HepG2 (cell line): ENCODE measurements at regions not wholly inside any gene's neighbourhood (a gene's known extent, or its start where the extent isn't known, plus 50 kb on each side); places are given as distances from the start of the nearest gene placed in this dataset.

Experiments
- ATAC-seq: fragments of 200-7000 bp; cut with Tn5 transposase; 3 replicates; pipeline ENCODE4 v1.9.1; 2020; ENCODE audit warnings: mild to moderate bottlenecking, moderate library complexity
- BruUV-seq: library from RNA; stranded (reverse); fragments of 400-500 nt; replicated peaks from 2 replicates; lab custom pipeline; 2021; lab: Mats Ljungman, UMichigan
- CTCF ChIA-PET: fragments of 300-600 bp; formaldehyde crosslinking; extraction: SDS; loops from one replicate; lab custom pipeline; 2021; ENCODE audit warnings: low total read pairs, inconsistent platforms, low intra/inter-chr PET ratio; lab: Yijun Ruan, JAX
- POLR2A ChIA-PET: fragments of 350-600 bp; sonication (Branson Sonifier 250); formaldehyde crosslinking; loops from one replicate; lab custom pipeline; 2020; ENCODE audit warnings: antibody characterized with exemption, inconsistent platforms; lab: Yijun Ruan, JAX
- DNase-seq: peaks from one replicate; pipeline ENCODE4 v3.0.0-alpha.2; 2015; ENCODE audit warnings: low spot score
- FAIRE-seq: peaks from 3 replicates; lab custom pipeline; 2011; peaks lifted over from hg19 to GRCh38; lab: Jason Lieb, UNC
- H2AFZ ChIP-seq: one replicate; pipeline ENCODE4 v1.6.1; 2011; ENCODE audit warnings: low read length, inconsistent platforms
- H3K27ac ChIP-seq: fragments of 300-600 bp; 3 replicates; pipeline ENCODE4 v1.8.0; 2011; ENCODE audit warnings: mixed run types, mild to moderate bottlenecking, mixed read lengths, low read length, inconsistent platforms; ENCODE audit not compliant: insufficient read depth; ENCODE audit errors: extremely low read length
- H3K27me3 ChIP-seq, 2 experiments: fragments of 200-600 bp in 1 of 2; 2 replicates in 1 of 2; 3 replicates in 1 of 2; pipeline versions ENCODE4 v1.6.0 to v1.8.0; 2011; ENCODE audit warnings: low read length in 2 of 2, mild to moderate bottlenecking in 2 of 2, moderate library complexity in 2 of 2, inconsistent platforms in 1 of 2; ENCODE audit not compliant: insufficient read depth in 2 of 2, control insufficient read depth in 1 of 2
- H3K36me3 ChIP-seq, 2 experiments: fragments of 200-600 bp in 1 of 2; replicated peaks in 1 of 2; 2 replicates in 1 of 2; 3 replicates in 1 of 2; pipeline versions ENCODE4 v1.5.1 to v1.8.0; 2011; ENCODE audit warnings: low read length in 2 of 2, inconsistent platforms in 1 of 2; ENCODE audit not compliant: insufficient read depth in 2 of 2, control insufficient read depth in 1 of 2
- H3K4me1 ChIP-seq: 2 replicates; pipeline ENCODE4 v1.5.1; 2012; ENCODE audit warnings: low read length, inconsistent platforms; ENCODE audit not compliant: insufficient read depth
- H3K4me2 ChIP-seq: 2 replicates; pipeline ENCODE4 v1.6.0; 2011; ENCODE audit warnings: low read depth, low read length, inconsistent platforms
- H3K4me3 ChIP-seq, 3 experiments: fragments of 200-600 bp in 1 of 3; sonication (generic), shearing (Covaris generic) in 1 of 3; replicated peaks in 1 of 3; 2 replicates each; pipeline ENCODE4 v1.5.1; 2011 to 2016; ENCODE audit warnings: low read length in 3 of 3, inconsistent platforms in 2 of 3, low read depth in 2 of 3, mild to moderate bottlenecking in 2 of 3, control low read depth in 1 of 3, mixed read lengths in 1 of 3; ENCODE audit not compliant: insufficient read depth in 1 of 3
- H3K79me2 ChIP-seq: one replicate; pipeline ENCODE4 v1.6.1; 2011; ENCODE audit warnings: low read length, inconsistent platforms; ENCODE audit not compliant: insufficient read depth
- H3K9ac ChIP-seq: 2 replicates; pipeline ENCODE4 v1.6.0; 2011; ENCODE audit warnings: mild to moderate bottlenecking, low read depth, low read length, inconsistent platforms; ENCODE audit not compliant: insufficient read depth
- H3K9me3 ChIP-seq: 2 replicates; pipeline ENCODE4 v1.5.1; 2012; ENCODE audit warnings: mild to moderate bottlenecking, low read length
- H4K20me1 ChIP-seq: 2 replicates; pipeline ENCODE4 v1.6.0; 2011; ENCODE audit warnings: inconsistent platforms, mild to moderate bottlenecking, low read length, moderate library complexity; ENCODE audit not compliant: insufficient read depth
- CBX2 ChIP-seq, 2 experiments: fragments of 200-600 bp in 1 of 2; sonication (generic); formaldehyde crosslinking in 1 of 2; IDR thresholded peaks; 2 replicates each; pipeline versions ENCODE4 v1.7.0 to v1.8.1; 2018 to 2022; ENCODE audit warnings: low read depth in 2 of 2, low read length in 1 of 2, mild to moderate bottlenecking in 1 of 2, missing genetic modification reagents in 1 of 2
- CTCF ChIP-seq: sonication (generic); formaldehyde crosslinking; IDR thresholded peaks from 2 replicates; pipeline ENCODE4 v1.5.0; 2020; ENCODE audit warnings: mild to moderate bottlenecking, missing genetic modification reagents, moderate library complexity
- TBX3 ChIP-seq: fragments of 450-650 bp; IDR thresholded peaks from 2 replicates; pipeline ENCODE4 v1.6.1; 2017; ENCODE audit warnings: antibody characterized with exemption, mild to moderate bottlenecking, inconsistent platforms, borderline replicate concordance
- TFDP2 ChIP-seq: sonication (generic); formaldehyde crosslinking; IDR thresholded peaks from 2 replicates; pipeline ENCODE4 v1.4.0; 2020; ENCODE audit warnings: missing genetic modification reagents
- ZNF33B ChIP-seq: sonication (generic); formaldehyde crosslinking; IDR thresholded peaks from 2 replicates; pipeline ENCODE4 v1.5.1; 2020; ENCODE audit warnings: mild to moderate bottlenecking, missing genetic modification reagents
- ZNF484 ChIP-seq: sonication (generic); formaldehyde crosslinking; IDR thresholded peaks from 2 replicates; pipeline ENCODE4 v1.5.1; 2020; ENCODE audit warnings: mild to moderate bottlenecking, low read depth, missing genetic modification reagents, borderline replicate concordance
- ZNF720 ChIP-seq: sonication (generic); formaldehyde crosslinking; IDR thresholded peaks from 2 replicates; pipeline ENCODE4 v1.4.0; 2020; ENCODE audit warnings: missing genetic modification reagents
- WGBS: methylation state at CpG from one replicate; pipeline ENCODE4 v1.1.6; 2017; ENCODE audit warnings: low lambda C conversion rate; 5-methylcytosine and 5-hydroxymethylcytosine counted together
- in situ Hi-C: cut with HindIII; loops from 2 replicates; pipeline ENCODE4 v1.10.0; 2017; ENCODE audit warnings: low pct_unique_long_range_greater_than_20kb; ENCODE audit not compliant: extremely low pct_ligation_motif_present
- intact Hi-C: fragments of 100-400 bp; cut with micrococcal nuclease; formaldehyde crosslinking; loops from one replicate; pipeline ENCODE4 v1.10.0; 2022; ENCODE audit not compliant: unreplicated experiment
- TF ChIP-seq, protein P1 (sequence below): sonication (generic); formaldehyde crosslinking; conservative IDR thresholded peaks from 2 replicates; pipeline ENCODE4 v1.8.0; 2022; ENCODE audit warnings: mild to moderate bottlenecking, moderate library complexity, missing genetic modification reagents
- TF ChIP-seq, protein P2 (sequence below): conservative IDR thresholded peaks from 2 replicates; pipeline ENCODE4 v1.6.1; 2018; ENCODE audit warnings: missing genetic modification reagents
- TF ChIP-seq, protein P3 (sequence below): sonication (generic); formaldehyde crosslinking; IDR thresholded peaks from 2 replicates; pipeline ENCODE4 v1.4.0; 2020; ENCODE audit warnings: missing genetic modification reagents, borderline replicate concordance

DNA sequence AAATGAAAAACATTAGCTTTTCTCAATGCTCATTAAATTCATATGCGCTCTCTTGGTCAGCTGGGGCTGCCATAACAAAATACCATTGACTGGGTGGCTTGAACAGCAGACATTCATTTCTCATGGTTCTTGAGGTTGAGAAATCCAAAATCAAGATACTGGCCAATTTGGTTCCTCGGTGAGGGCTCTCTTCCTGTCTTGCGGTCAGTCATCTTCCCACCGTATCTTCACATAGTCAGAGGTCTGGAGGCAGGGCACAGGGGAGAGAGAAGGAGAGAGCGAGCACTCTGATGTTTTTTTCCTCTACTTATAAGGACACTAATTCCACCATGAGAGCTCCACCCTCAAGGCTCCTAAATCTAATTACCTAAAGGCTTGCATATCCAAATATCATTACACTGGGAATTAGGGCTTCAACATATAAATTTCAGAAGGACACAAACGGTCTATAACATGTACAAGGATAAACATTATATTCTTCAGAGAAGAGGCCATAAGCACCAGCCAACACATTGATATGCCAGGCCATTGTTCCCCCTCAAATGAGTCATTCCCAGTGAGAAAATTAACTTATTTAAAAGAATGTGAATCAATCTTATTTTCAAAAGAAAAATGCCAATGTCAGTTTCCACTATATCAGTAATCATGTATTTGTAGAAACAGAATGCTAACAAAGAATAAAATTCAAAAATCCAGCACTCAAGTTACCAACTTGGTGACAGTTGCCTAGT is 152.2 kb downstream of the BTG1 start:
- FAIRE-seq (no peak), DNase-seq (no peak), ATAC-seq (no peak)
- Histone ChIP-seq H3K79me2 (no peaks in the 10 kb centered on the region), H3K9ac (no peak overlapping the region), H4K20me1 (no peaks in the 10 kb centered on the region), H3K27ac (no peak overlapping the region), H3K4me3 (no peak overlapping the region), H3K4me1 (no peaks in the 10 kb centered on the region), H3K4me2 (no peak overlapping the region), H3K36me3 (no peaks in the 10 kb centered on the region), H3K27me3 (no peaks in the 10 kb centered on the region), H3K9me3 (no peaks in the 10 kb centered on the region), H2AFZ (no peak overlapping the region)
- in situ Hi-C loops, result no loop called here
- WGBS, result 59% methylated on average over 6 of the region's 6 CpGs
- intact Hi-C loops, result no loop called here
- POLR2A ChIA-PET, result no interaction called here
- no TSS peak for BruUV-seq
- CTCF ChIA-PET, result no interaction called here
- TF ChIP-seq ZNF484 (no peak), ZNF720 (CRISPR knock-in tag) (no peak), CBX2 (IDR thresholded peaks at IDR 0.05; ENCODE audit: low read depth, low read length) (no peak), CBX2 (CRISPR knock-in tag; IDR thresholded peaks at IDR 0.05; ENCODE audit: low read depth) (no peak), TBX3 (no peak), ZNF33B (CRISPR knock-in tag) (no peak), TFDP2 (CRISPR knock-in tag) (no peak), CTCF (CRISPR knock-in tag) (no peak)
- TF ChIP-seq, protein P1, sequence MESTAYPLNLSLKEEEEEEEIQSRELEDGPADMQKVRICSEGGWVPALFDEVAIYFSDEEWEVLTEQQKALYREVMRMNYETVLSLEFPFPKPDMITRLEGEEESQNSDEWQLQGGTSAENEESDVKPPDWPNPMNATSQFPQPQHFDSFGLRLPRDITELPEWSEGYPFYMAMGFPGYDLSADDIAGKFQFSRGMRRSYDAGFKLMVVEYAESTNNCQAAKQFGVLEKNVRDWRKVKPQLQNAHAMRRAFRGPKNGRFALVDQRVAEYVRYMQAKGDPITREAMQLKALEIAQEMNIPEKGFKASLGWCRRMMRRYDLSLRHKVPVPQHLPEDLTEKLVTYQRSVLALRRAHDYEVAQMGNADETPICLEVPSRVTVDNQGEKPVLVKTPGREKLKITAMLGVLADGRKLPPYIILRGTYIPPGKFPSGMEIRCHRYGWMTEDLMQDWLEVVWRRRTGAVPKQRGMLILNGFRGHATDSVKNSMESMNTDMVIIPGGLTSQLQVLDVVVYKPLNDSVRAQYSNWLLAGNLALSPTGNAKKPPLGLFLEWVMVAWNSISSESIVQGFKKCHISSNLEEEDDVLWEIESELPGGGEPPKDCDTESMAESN (CRISPR knock-in tag), result no peak
- TF ChIP-seq, protein P2, sequence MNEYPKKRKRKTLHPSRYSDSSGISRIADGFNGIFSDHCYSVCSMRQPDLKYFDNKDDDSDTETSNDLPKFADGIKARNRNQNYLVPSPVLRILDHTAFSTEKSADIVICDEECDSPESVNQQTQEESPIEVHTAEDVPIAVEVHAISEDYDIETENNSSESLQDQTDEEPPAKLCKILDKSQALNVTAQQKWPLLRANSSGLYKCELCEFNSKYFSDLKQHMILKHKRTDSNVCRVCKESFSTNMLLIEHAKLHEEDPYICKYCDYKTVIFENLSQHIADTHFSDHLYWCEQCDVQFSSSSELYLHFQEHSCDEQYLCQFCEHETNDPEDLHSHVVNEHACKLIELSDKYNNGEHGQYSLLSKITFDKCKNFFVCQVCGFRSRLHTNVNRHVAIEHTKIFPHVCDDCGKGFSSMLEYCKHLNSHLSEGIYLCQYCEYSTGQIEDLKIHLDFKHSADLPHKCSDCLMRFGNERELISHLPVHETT (CRISPR knock-in tag), result no peak
- TF ChIP-seq, protein P3, sequence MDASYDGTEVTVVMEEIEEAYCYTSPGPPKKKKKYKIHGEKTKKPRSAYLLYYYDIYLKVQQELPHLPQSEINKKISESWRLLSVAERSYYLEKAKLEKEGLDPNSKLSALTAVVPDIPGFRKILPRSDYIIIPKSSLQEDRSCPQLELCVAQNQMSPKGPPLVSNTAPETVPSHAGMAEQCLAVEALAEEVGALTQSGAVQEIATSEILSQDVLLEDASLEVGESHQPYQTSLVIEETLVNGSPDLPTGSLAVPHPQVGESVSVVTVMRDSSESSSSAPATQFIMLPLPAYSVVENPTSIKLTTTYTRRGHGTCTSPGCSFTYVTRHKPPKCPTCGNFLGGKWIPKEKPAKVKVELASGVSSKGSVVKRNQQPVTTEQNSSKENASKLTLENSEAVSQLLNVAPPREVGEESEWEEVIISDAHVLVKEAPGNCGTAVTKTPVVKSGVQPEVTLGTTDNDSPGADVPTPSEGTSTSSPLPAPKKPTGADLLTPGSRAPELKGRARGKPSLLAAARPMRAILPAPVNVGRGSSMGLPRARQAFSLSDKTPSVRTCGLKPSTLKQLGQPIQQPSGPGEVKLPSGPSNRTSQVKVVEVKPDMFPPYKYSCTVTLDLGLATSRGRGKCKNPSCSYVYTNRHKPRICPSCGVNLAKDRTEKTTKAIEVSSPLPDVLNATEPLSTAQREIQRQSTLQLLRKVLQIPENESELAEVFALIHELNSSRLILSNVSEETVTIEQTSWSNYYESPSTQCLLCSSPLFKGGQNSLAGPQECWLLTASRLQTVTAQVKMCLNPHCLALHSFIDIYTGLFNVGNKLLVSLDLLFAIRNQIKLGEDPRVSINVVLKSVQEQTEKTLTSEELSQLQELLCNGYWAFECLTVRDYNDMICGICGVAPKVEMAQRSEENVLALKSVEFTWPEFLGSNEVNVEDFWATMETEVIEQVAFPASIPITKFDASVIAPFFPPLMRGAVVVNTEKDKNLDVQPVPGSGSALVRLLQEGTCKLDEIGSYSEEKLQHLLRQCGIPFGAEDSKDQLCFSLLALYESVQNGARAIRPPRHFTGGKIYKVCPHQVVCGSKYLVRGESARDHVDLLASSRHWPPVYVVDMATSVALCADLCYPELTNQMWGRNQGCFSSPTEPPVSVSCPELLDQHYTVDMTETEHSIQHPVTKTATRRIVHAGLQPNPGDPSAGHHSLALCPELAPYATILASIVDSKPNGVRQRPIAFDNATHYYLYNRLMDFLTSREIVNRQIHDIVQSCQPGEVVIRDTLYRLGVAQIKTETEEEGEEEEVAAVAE, result no peak
